ENCODE measurements at regions not wholly inside any gene's neighbourhood (a gene's known extent, or its start where the extent isn't known, plus 50 kb on each side); places are given as distances from the start of the nearest gene placed in this dataset.

DNA sequence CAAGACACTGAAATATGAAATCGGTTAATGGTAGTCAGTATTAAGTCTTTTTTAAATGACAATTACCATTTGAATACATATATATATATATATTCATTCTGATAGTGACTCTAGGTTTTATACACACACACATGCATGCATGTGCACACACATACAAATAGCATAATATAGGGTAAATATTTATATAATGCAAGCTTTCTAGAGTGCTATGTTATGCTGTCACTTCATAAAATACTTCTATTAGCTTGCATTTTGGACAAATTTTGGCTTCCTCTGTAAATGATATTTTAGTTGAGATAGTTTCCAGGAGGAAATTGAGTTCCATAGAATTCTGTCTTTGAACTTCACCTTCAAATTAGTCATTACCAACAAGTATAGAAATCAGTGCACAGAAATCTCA lies 89.9 kb upstream of the EPHA3 start:
- H4K20me1 ChIP-seq (replicated peaks; ENCODE audit: insufficient read depth) = no peaks in the 10 kb centered on the region
- no peaks in the 10 kb centered on the region for H3K36me3 ChIP-seq (ENCODE audit: insufficient read depth)
- no peak for TF ChIP-seq NANOG (IDR thresholded peaks at IDR 0.05; ENCODE audit: borderline replicate concordance)
- TF ChIP-seq, protein P1, sequence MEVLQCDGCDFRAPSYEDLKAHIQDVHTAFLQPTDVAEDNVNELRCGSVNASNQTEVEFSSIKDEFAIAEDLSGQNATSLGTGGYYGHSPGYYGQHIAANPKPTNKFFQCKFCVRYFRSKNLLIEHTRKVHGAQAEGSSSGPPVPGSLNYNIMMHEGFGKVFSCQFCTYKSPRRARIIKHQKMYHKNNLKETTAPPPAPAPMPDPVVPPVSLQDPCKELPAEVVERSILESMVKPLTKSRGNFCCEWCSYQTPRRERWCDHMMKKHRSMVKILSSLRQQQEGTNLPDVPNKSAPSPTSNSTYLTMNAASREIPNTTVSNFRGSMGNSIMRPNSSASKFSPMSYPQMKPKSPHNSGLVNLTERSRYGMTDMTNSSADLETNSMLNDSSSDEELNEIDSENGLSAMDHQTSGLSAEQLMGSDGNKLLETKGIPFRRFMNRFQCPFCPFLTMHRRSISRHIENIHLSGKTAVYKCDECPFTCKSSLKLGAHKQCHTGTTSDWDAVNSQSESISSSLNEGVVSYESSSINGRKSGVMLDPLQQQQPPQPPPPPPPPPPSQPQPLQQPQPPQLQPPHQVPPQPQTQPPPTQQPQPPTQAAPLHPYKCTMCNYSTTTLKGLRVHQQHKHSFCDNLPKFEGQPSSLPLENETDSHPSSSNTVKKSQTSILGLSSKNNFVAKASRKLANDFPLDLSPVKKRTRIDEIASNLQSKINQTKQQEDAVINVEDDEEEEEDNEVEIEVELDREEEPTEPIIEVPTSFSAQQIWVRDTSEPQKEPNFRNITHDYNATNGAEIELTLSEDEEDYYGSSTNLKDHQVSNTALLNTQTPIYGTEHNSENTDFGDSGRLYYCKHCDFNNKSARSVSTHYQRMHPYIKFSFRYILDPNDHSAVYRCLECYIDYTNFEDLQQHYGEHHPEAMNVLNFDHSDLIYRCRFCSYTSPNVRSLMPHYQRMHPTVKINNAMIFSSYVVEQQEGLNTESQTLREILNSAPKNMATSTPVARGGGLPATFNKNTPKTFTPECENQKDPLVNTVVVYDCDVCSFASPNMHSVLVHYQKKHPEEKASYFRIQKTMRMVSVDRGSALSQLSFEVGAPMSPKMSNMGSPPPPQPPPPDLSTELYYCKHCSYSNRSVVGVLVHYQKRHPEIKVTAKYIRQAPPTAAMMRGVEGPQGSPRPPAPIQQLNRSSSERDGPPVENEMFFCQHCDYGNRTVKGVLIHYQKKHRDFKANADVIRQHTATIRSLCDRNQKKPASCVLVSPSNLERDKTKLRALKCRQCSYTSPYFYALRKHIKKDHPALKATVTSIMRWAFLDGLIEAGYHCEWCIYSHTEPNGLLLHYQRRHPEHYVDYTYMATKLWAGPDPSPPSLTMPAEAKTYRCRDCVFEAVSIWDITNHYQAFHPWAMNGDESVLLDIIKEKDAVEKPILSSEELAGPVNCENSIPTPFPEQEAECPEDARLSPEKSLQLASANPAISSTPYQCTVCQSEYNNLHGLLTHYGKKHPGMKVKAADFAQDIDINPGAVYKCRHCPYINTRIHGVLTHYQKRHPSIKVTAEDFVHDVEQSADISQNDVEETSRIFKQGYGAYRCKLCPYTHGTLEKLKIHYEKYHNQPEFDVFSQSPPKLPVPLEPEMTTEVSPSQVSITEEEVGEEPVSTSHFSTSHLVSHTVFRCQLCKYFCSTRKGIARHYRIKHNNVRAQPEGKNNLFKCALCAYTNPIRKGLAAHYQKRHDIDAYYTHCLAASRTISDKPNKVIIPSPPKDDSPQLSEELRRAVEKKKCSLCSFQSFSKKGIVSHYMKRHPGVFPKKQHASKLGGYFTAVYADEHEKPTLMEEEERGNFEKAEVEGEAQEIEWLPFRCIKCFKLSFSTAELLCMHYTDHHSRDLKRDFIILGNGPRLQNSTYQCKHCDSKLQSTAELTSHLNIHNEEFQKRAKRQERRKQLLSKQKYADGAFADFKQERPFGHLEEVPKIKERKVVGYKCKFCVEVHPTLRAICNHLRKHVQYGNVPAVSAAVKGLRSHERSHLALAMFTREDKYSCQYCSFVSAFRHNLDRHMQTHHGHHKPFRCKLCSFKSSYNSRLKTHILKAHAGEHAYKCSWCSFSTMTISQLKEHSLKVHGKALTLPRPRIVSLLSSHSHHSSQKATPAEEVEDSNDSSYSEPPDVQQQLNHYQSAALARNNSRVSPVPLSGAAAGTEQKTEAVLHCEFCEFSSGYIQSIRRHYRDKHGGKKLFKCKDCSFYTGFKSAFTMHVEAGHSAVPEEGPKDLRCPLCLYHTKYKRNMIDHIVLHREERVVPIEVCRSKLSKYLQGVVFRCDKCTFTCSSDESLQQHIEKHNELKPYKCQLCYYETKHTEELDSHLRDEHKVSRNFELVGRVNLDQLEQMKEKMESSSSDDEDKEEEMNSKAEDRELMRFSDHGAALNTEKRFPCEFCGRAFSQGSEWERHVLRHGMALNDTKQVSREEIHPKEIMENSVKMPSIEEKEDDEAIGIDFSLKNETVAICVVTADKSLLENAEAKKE (CRISPR knock-in tag; IDR thresholded peaks at IDR 0.05) = no peak
- no peak for TF ChIP-seq POLR2AphosphoS5 (IDR thresholded peaks at IDR 0.05; ENCODE audit: low read depth)
- TF ChIP-seq JUNB (IDR thresholded peaks at IDR 0.05; ENCODE audit: unreplicated experiment) = no peak
- TF ChIP-seq, protein P2, sequence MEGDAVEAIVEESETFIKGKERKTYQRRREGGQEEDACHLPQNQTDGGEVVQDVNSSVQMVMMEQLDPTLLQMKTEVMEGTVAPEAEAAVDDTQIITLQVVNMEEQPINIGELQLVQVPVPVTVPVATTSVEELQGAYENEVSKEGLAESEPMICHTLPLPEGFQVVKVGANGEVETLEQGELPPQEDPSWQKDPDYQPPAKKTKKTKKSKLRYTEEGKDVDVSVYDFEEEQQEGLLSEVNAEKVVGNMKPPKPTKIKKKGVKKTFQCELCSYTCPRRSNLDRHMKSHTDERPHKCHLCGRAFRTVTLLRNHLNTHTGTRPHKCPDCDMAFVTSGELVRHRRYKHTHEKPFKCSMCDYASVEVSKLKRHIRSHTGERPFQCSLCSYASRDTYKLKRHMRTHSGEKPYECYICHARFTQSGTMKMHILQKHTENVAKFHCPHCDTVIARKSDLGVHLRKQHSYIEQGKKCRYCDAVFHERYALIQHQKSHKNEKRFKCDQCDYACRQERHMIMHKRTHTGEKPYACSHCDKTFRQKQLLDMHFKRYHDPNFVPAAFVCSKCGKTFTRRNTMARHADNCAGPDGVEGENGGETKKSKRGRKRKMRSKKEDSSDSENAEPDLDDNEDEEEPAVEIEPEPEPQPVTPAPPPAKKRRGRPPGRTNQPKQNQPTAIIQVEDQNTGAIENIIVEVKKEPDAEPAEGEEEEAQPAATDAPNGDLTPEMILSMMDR (conservative IDR thresholded peaks at IDR 0.05; ENCODE audit: low read depth in 2 of 2) = no peak
- TF ChIP-seq, protein P3, sequence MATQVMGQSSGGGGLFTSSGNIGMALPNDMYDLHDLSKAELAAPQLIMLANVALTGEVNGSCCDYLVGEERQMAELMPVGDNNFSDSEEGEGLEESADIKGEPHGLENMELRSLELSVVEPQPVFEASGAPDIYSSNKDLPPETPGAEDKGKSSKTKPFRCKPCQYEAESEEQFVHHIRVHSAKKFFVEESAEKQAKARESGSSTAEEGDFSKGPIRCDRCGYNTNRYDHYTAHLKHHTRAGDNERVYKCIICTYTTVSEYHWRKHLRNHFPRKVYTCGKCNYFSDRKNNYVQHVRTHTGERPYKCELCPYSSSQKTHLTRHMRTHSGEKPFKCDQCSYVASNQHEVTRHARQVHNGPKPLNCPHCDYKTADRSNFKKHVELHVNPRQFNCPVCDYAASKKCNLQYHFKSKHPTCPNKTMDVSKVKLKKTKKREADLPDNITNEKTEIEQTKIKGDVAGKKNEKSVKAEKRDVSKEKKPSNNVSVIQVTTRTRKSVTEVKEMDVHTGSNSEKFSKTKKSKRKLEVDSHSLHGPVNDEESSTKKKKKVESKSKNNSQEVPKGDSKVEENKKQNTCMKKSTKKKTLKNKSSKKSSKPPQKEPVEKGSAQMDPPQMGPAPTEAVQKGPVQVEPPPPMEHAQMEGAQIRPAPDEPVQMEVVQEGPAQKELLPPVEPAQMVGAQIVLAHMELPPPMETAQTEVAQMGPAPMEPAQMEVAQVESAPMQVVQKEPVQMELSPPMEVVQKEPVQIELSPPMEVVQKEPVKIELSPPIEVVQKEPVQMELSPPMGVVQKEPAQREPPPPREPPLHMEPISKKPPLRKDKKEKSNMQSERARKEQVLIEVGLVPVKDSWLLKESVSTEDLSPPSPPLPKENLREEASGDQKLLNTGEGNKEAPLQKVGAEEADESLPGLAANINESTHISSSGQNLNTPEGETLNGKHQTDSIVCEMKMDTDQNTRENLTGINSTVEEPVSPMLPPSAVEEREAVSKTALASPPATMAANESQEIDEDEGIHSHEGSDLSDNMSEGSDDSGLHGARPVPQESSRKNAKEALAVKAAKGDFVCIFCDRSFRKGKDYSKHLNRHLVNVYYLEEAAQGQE (IDR thresholded peaks at IDR 0.05; ENCODE audit: unreplicated experiment) = no peak
- TF ChIP-seq EZH2 (IDR thresholded peaks at IDR 0.05; ENCODE audit: low read depth, unreplicated experiment) = no peak
- TF ChIP-seq ZNF331 (CRISPR knock-in tag; IDR thresholded peaks at IDR 0.05; ENCODE audit: low read depth) = no peak
- no peak for TF ChIP-seq CREB1 (CRISPR knock-in tag; IDR thresholded peaks at IDR 0.05; ENCODE audit: low read depth)
- TF ChIP-seq STAT1 (IDR thresholded peaks at IDR 0.05; ENCODE audit: unreplicated experiment) = no peak
- TF ChIP-seq EZH2phosphoT487 (IDR thresholded peaks at IDR 0.05; ENCODE audit: unreplicated experiment) = no peak
- no peaks in the 10 kb centered on the region for H3K27me3 ChIP-seq (ENCODE audit: insufficient read depth)
- H3K4me3 ChIP-seq = no peak overlapping the region
- no peaks in the 10 kb centered on the region for H3F3A ChIP-seq (replicated peaks; ENCODE audit: low read depth)
- H2AFZ ChIP-seq = no peak overlapping the region
- H3K4me1 ChIP-seq (ENCODE audit: insufficient read depth) = no peaks in the 10 kb centered on the region
- Mint-ChIP-seq H3K27ac (no peak overlapping the region), H3K36me3 (ENCODE audit: low read depth) (no peaks in the 10 kb centered on the region; the same call in 2 of the 3 replicates), H3K4me3 (no peak overlapping the region), H3K9me3 (peaks cover 6% of the 10 kb centered on the region; the same call in 1 of the 3 replicates), H3K4me1 (no peaks in the 10 kb centered on the region), H3K27me3 (ENCODE audit: insufficient read depth, low read depth, poor library complexity) (no peaks in the 10 kb centered on the region)
- no peak for ATAC-seq
- peaks cover 11% of the 10 kb centered on the region; the same call in 1 of the 2 replicates for H3K9me2 ChIP-seq (ENCODE audit: insufficient read depth)
- H3K4me2 ChIP-seq = no peak overlapping the region
- H3K79me2 ChIP-seq (replicated peaks; ENCODE audit: insufficient read depth) = no peaks in the 10 kb centered on the region
- no peak for DNase-seq (ENCODE audit: low spot score)
- no peak overlapping the region for H3K27ac ChIP-seq (ENCODE audit: low read depth)

Measured in GM23338 (cell line).